ENCODE measurements at regions not wholly inside any gene's neighbourhood (a gene's known extent, or its start where the extent isn't known, plus 50 kb on each side); places are given as distances from the start of the nearest gene placed in this dataset.

GRCh38 chr16:13586051-13586450 lies 333.9 kb upstream of the ERCC4 start:
- TF ChIP-seq CTCF (IDR thresholded peaks at IDR 0.05; ENCODE audit: insufficient read depth, low read length, poor library complexity, severe bottlenecking): no peak
- no peak overlapping the region for H3K4me3 ChIP-seq (replicated peaks; ENCODE audit: low read depth, low read length)
- H3K27me3 ChIP-seq (replicated peaks; ENCODE audit: control insufficient read depth, insufficient read depth, low read length): no peaks in the 10 kb centered on the region
- no peaks in the 10 kb centered on the region for H3K36me3 ChIP-seq (ENCODE audit: control insufficient read depth, insufficient read depth, low read length)
- DNase-seq (ENCODE audit: extremely low read depth, insufficient read length): no peak

- no peak for TF ChIP-seq CTCF (IDR thresholded peaks at IDR 0.05; ENCODE audit: insufficient read depth, low read length, poor library complexity, severe bottlenecking)
These were observed 332.8 kb upstream of the ERCC4 start for GRCh38 chr16:13587181-13587580.

GRCh38 chr16:13594823-13595222 lies 325.1 kb upstream of the ERCC4 start:
- DNase-seq (ENCODE audit: extremely low read depth, insufficient read length): no peak

More at GRCh38 chr16:13587181-13587580, 332.8 kb upstream of the ERCC4 start:
- H3K4me3 ChIP-seq (replicated peaks; ENCODE audit: low read depth, low read length): no peak overlapping the region
- H3K27me3 ChIP-seq (replicated peaks; ENCODE audit: control insufficient read depth, insufficient read depth, low read length): no peaks in the 10 kb centered on the region
- DNase-seq (ENCODE audit: extremely low read depth, insufficient read length): no peak
- no peaks in the 10 kb centered on the region for H3K36me3 ChIP-seq (ENCODE audit: control insufficient read depth, insufficient read depth, low read length)

GRCh38 chr16:13606804-13607203 lies 313.1 kb upstream of the ERCC4 start:
- Histone ChIP-seq H3K4me3 (replicated peaks; ENCODE audit: low read depth, low read length) (no peak overlapping the region), H3K27me3 (replicated peaks; ENCODE audit: control insufficient read depth, insufficient read depth, low read length) (no peaks in the 10 kb centered on the region), H3K36me3 (ENCODE audit: control insufficient read depth, insufficient read depth, low read length) (no peaks in the 10 kb centered on the region)
- no peak for DNase-seq (ENCODE audit: extremely low read depth, insufficient read length)
- no peak for TF ChIP-seq CTCF (IDR thresholded peaks at IDR 0.05; ENCODE audit: insufficient read depth, low read length, poor library complexity, severe bottlenecking)

More at GRCh38 chr16:13594823-13595222, 325.1 kb upstream of the ERCC4 start:
- TF ChIP-seq CTCF (IDR thresholded peaks at IDR 0.05; ENCODE audit: insufficient read depth, low read length, poor library complexity, severe bottlenecking): no peak
- no peak overlapping the region for H3K4me3 ChIP-seq (replicated peaks; ENCODE audit: low read depth, low read length)
- H3K27me3 ChIP-seq (replicated peaks; ENCODE audit: control insufficient read depth, insufficient read depth, low read length): no peaks in the 10 kb centered on the region
- no peaks in the 10 kb centered on the region for H3K36me3 ChIP-seq (ENCODE audit: control insufficient read depth, insufficient read depth, low read length)

GRCh38 chr16:13607289-13607688 lies 312.7 kb upstream of the ERCC4 start:
- no peak for TF ChIP-seq CTCF (IDR thresholded peaks at IDR 0.05; ENCODE audit: insufficient read depth, low read length, poor library complexity, severe bottlenecking)
- Histone ChIP-seq H3K36me3 (ENCODE audit: control insufficient read depth, insufficient read depth, low read length) (no peaks in the 10 kb centered on the region), H3K4me3 (replicated peaks; ENCODE audit: low read depth, low read length) (no peak overlapping the region), H3K27me3 (replicated peaks; ENCODE audit: control insufficient read depth, insufficient read depth, low read length) (no peaks in the 10 kb centered on the region)
- DNase-seq (ENCODE audit: extremely low read depth, insufficient read length): no peak

GRCh38 chr16:13611596-13611995 lies 308.4 kb upstream of the ERCC4 start:
- H3K36me3 ChIP-seq (ENCODE audit: control insufficient read depth, insufficient read depth, low read length): no peaks in the 10 kb centered on the region
- TF ChIP-seq CTCF (IDR thresholded peaks at IDR 0.05; ENCODE audit: insufficient read depth, low read length, poor library complexity, severe bottlenecking): no peak
- no peak for DNase-seq (ENCODE audit: extremely low read depth, insufficient read length)

More at GRCh38 chr16:13611596-13611995, 308.4 kb upstream of the ERCC4 start:
- Histone ChIP-seq H3K4me3 (replicated peaks; ENCODE audit: low read depth, low read length) (no peak overlapping the region), H3K27me3 (replicated peaks; ENCODE audit: control insufficient read depth, insufficient read depth, low read length) (no peaks in the 10 kb centered on the region)
